Loucy (cell line): ENCODE measurements at regions not wholly inside any gene's neighbourhood (a gene's known extent, or its start where the extent isn't known, plus 50 kb on each side); places are given as distances from the start of the nearest gene placed in this dataset.

Source experiments
- EZH2phosphoT487 ChIP-seq: fragments of 200-600 bp; IDR thresholded peaks from 2 replicates; pipeline ENCODE4 v1.6.1; 2018; ENCODE audit warnings: antibody characterized with exemption, mild to moderate bottlenecking, moderate library complexity, borderline replicate concordance
- TF ChIP-seq, protein P1 (sequence below): fragments of 200-600 bp; sonication (generic); conservative IDR thresholded peaks from 2 replicates; pipeline ENCODE4 v1.5.1; 2014; ENCODE audit warnings: mild to moderate bottlenecking, antibody characterized with exemption, low read length

DNA sequence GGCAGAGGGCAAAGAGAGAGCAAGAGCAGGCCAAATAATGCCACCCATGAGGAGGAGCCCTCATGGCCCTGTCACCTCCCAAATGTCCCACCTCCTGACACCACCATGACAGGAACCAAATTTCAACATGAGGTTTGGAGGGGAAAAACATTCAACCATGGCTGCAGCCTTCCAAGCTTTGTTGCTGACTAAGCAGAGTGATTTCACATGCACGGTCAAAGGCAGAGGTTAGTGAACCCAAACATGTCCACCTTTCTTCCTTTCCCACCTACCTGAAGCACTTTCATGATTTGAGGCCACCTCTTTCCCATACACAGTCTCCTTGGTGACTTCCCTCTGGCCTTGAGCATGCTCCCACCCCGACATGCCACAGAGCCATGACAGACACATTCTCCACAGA, 89.7 kb downstream of the C11orf91 start:
- TF ChIP-seq, protein P1, sequence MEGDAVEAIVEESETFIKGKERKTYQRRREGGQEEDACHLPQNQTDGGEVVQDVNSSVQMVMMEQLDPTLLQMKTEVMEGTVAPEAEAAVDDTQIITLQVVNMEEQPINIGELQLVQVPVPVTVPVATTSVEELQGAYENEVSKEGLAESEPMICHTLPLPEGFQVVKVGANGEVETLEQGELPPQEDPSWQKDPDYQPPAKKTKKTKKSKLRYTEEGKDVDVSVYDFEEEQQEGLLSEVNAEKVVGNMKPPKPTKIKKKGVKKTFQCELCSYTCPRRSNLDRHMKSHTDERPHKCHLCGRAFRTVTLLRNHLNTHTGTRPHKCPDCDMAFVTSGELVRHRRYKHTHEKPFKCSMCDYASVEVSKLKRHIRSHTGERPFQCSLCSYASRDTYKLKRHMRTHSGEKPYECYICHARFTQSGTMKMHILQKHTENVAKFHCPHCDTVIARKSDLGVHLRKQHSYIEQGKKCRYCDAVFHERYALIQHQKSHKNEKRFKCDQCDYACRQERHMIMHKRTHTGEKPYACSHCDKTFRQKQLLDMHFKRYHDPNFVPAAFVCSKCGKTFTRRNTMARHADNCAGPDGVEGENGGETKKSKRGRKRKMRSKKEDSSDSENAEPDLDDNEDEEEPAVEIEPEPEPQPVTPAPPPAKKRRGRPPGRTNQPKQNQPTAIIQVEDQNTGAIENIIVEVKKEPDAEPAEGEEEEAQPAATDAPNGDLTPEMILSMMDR, result no peak
- TF ChIP-seq EZH2phosphoT487, result no peak
